ENCODE measurements at regions not wholly inside any gene's neighbourhood (a gene's known extent, or its start where the extent isn't known, plus 50 kb on each side); places are given as distances from the start of the nearest gene placed in this dataset.

DNA sequence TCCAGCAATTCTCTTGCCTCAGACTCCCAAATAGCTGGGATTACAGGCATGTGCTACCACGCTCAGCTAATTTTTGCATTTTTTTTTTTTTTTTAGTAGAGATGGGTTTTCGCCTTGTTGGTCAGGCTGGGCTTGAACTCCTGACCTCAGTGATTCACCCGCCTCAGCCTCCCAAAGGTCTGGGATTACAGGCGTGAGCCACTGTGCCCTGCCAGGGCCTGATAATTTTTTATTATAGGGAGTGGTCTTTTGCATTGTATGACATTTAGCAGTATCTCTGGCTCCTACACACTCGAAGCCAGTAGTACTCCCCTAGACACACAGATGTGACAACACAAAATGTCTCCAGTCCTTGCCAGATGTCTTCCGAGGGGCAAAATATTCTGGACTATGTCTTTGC is 124.0 kb downstream of the DKK1 start:
- TF ChIP-seq, protein P1, sequence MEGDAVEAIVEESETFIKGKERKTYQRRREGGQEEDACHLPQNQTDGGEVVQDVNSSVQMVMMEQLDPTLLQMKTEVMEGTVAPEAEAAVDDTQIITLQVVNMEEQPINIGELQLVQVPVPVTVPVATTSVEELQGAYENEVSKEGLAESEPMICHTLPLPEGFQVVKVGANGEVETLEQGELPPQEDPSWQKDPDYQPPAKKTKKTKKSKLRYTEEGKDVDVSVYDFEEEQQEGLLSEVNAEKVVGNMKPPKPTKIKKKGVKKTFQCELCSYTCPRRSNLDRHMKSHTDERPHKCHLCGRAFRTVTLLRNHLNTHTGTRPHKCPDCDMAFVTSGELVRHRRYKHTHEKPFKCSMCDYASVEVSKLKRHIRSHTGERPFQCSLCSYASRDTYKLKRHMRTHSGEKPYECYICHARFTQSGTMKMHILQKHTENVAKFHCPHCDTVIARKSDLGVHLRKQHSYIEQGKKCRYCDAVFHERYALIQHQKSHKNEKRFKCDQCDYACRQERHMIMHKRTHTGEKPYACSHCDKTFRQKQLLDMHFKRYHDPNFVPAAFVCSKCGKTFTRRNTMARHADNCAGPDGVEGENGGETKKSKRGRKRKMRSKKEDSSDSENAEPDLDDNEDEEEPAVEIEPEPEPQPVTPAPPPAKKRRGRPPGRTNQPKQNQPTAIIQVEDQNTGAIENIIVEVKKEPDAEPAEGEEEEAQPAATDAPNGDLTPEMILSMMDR (conservative IDR thresholded peaks at IDR 0.05) = no peak
- TF ChIP-seq ZFX (IDR thresholded peaks at IDR 0.05) = no peak

Measured in C4-2B (cell line).